Esophagus squamous epithelium (tissue), 4 donors: ENCODE measurements at regions not wholly inside any gene's neighbourhood (a gene's known extent, or its start where the extent isn't known, plus 50 kb on each side); places are given as distances from the start of the nearest gene placed in this dataset.

ENCODE experiments used
- POLR2A ChIP-seq, 4 donors: fragments of 450-650 bp; IDR thresholded peaks; one replicate each; pipeline ENCODE4 v1.6.1; 2017; ENCODE audit warnings: antibody characterized with exemption in 4 of 4, mild to moderate bottlenecking in 4 of 4, moderate library complexity in 3 of 4
- TF ChIP-seq, protein P1 (sequence below), 6 experiments: fragments of 450-650 bp in 4 of 6; fragments of 200-600 bp in 2 of 6; sonication (generic) in 2 of 6; IDR thresholded peaks; one replicate each; pipeline ENCODE4 v1.5.1; 2016 to 2019; ENCODE audit warnings: antibody characterized with exemption in 6 of 6, mild to moderate bottlenecking in 4 of 6, moderate library complexity in 4 of 6

DNA sequence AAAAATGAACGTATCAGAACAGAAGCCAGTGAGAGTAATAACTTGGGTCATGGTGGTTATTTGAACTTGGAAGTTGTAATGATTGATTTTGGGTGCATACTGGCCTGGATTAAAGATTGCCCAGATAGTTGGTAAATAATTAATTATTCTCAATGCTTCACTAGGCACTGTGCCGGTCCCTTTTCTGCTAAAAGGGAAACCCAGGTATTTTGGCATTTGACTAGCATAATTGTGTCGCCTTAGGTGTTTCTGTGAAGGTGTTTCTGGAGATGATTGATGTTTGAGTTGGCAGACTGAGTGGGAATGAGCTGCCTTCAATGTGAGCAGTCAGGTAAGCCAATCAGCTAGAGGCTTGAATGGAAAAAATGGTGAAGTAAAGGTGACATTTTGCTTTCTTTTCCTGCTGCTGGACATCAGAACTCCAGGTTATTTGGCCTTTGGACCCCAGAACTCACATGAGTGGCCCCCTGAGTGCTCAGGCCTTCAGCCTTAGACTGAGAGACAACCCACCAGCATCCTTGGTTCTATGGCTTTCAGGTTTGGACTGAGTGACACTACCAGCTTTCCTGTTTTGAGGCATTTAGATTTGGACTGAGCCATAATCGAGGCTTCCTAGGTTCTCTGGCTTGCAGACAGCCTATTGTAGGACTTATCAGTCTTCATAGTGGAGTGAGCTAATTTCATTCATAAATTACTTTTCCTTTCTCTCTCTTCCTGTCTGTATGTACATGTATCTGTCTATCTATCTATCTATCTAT lies 120.7 kb upstream of the PAPPA start:
- TF ChIP-seq, protein P1, sequence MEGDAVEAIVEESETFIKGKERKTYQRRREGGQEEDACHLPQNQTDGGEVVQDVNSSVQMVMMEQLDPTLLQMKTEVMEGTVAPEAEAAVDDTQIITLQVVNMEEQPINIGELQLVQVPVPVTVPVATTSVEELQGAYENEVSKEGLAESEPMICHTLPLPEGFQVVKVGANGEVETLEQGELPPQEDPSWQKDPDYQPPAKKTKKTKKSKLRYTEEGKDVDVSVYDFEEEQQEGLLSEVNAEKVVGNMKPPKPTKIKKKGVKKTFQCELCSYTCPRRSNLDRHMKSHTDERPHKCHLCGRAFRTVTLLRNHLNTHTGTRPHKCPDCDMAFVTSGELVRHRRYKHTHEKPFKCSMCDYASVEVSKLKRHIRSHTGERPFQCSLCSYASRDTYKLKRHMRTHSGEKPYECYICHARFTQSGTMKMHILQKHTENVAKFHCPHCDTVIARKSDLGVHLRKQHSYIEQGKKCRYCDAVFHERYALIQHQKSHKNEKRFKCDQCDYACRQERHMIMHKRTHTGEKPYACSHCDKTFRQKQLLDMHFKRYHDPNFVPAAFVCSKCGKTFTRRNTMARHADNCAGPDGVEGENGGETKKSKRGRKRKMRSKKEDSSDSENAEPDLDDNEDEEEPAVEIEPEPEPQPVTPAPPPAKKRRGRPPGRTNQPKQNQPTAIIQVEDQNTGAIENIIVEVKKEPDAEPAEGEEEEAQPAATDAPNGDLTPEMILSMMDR (IDR thresholded peaks at IDR 0.05), result no peak
- TF ChIP-seq POLR2A (IDR thresholded peaks at IDR 0.05), result no peak
